ENCODE measurements at regions not wholly inside any gene's neighbourhood (a gene's known extent, or its start where the extent isn't known, plus 50 kb on each side); places are given as distances from the start of the nearest gene placed in this dataset.

GRCh38 chr20:12502443-12502842, 506.3 kb upstream of the SPTLC3 start (continued):
- no peak for TF ChIP-seq TCF15 (CRISPR knock-in tag; IDR thresholded peaks at IDR 0.05)
- no peak for TF ChIP-seq THAP7 (CRISPR knock-in tag; IDR thresholded peaks at IDR 0.05)

- 0% methylated on average over 1 of the region's 1 CpG for WGBS (ENCODE audit: insufficient coverage, low coverage, missing lambda C conversion rate)
- in situ Hi-C loops (cut with MboI) (no loop called here), intact Hi-C loops (cut with micrococcal nuclease) (no loop called here)
- BruUV-seq (replicated peaks), result no TSS peak
- Histone ChIP-seq H3K4me1 (replicated peaks in 1 of 2; ENCODE audit: control insufficient read depth in 2 of 2, insufficient read depth in 2 of 2, low read length in 2 of 2) (no peaks in the 10 kb centered on the region), H3K9me3 (replicated peaks; ENCODE audit: control insufficient read depth, insufficient read depth, low read depth, low read length) (no peaks in the 10 kb centered on the region), H3K4me2 (ENCODE audit: insufficient read depth, low read length) (no peak overlapping the region), H3K79me2 (ENCODE audit: control insufficient read depth, insufficient read depth, low read length) (no peaks in the 10 kb centered on the region), H4K20me1 (replicated peaks; ENCODE audit: control insufficient read depth, insufficient read depth, low read length) (no peaks in the 10 kb centered on the region), H3K36me3 (ENCODE audit: control insufficient read depth, insufficient read depth, low read length) (no peaks in the 10 kb centered on the region), H3K9me1 (ENCODE audit: control insufficient read depth, insufficient read depth, low read length) (no peaks in the 10 kb centered on the region), H3K27ac (ENCODE audit: extremely low read depth, low read depth, low read length) (no peak overlapping the region), H3K4me3 (no peak overlapping the region), H3K9ac (ENCODE audit: insufficient read depth in 1 of 2, low read depth in 2 of 2, low read length in 2 of 2) (no peak overlapping the region), H2AFZ (ENCODE audit: low read depth, low read length) (no peak overlapping the region), H3K27me3 (ENCODE audit: control insufficient read depth in 2 of 2, insufficient read depth in 2 of 2, low read length in 2 of 2) (no peaks in the 10 kb centered on the region)
- no peak for FAIRE-seq
- DNase-seq (ENCODE audit: extremely low read depth in 1 of 4, low spot score in 3 of 4), result no peak
- CTCF ChIA-PET (ENCODE audit: low intra/inter-chr PET ratio), result no interaction called here
- POLR2A ChIA-PET, result interaction anchor here (0.6 kb wide), 1 partner anchor 31 kb away, joined by 3 read pairs; no protein-coding TSS in a partner anchor
- ATAC-seq, result no peak
- TF ChIP-seq NR2C2 (CRISPR knock-in tag; IDR thresholded peaks at IDR 0.05) (no peak), NR2C2 (tag; IDR thresholded peaks at IDR 0.05) (no peak), BHLHE40 (IDR thresholded peaks at IDR 0.05; ENCODE audit: low read length) (no peak), HCFC1 (IDR thresholded peaks at IDR 0.05; ENCODE audit: low read depth, low read length) (no peak), GATAD2A (IDR thresholded peaks at IDR 0.05) (no peak), TFAP4 (CRISPR knock-in tag; IDR thresholded peaks at IDR 0.05; ENCODE audit: borderline replicate concordance) (no peak), ZNF263 (CRISPR knock-in tag; IDR thresholded peaks at IDR 0.05; ENCODE audit: borderline replicate concordance) (no peak), NFRKB (IDR thresholded peaks at IDR 0.05; ENCODE audit: low read depth) (no peak), SMAD4 (CRISPR knock-in tag; conservative IDR thresholded peaks at IDR 0.05) (no peak), HNRNPUL1 (IDR thresholded peaks at IDR 0.05; ENCODE audit: low read length) (no peak), ELF2 (CRISPR knock-in tag; IDR thresholded peaks at IDR 0.05) (no peak), FUS (optimal IDR thresholded peaks at IDR 0.05; ENCODE audit: low read depth, low read length) (no peak), BDP1 (IDR thresholded peaks at IDR 0.05; ENCODE audit: insufficient read depth, insufficient read length) (no peak), MIER1 (IDR thresholded peaks at IDR 0.05; ENCODE audit: low read depth) (no peak), HSF4 (CRISPR knock-in tag; IDR thresholded peaks at IDR 0.05; ENCODE audit: borderline replicate concordance) (no peak), E2F5 (CRISPR knock-in tag; IDR thresholded peaks at IDR 0.05) (no peak), THRB (CRISPR knock-in tag; conservative IDR thresholded peaks at IDR 0.05) (no peak)
Measured at GRCh38 chr20:12504779-12505178, 504.0 kb upstream of the SPTLC3 start.
